HAP-1 (cell line): ENCODE measurements at regions not wholly inside any gene's neighbourhood (a gene's known extent, or its start where the extent isn't known, plus 50 kb on each side); places are given as distances from the start of the nearest gene placed in this dataset.

Experiments
- DNase-seq, 2 experiments: peaks; one replicate each; pipeline ENCODE4 v3.0.0-alpha.2; 2016 to 2020; ENCODE audit warnings: low spot score in 2 of 2
- H3K27me3 ChIP-seq: fragments of 250-450 bp; sonication (Bioruptor Pico); 2 replicates; pipeline ENCODE4 v1.5.1; 2020; ENCODE audit warnings: low read depth, mild to moderate bottlenecking, moderate library complexity
- H3K36me3 ChIP-seq: fragments of 250-450 bp; sonication (Bioruptor Pico); replicated peaks from 2 replicates; pipeline ENCODE4 v1.5.1; 2020; ENCODE audit warnings: mild to moderate bottlenecking
- H3K4me1 ChIP-seq: fragments of 250-450 bp; sonication (Bioruptor Pico); 2 replicates; pipeline ENCODE4 v1.5.1; 2020; ENCODE audit warnings: mild to moderate bottlenecking
- H3K4me3 ChIP-seq: fragments of 250-450 bp; sonication (Bioruptor Pico); 2 replicates; pipeline ENCODE4 v1.5.1; 2020; ENCODE audit warnings: mild to moderate bottlenecking, moderate library complexity
- H3K9me3 ChIP-seq: fragments of 250-450 bp; sonication (Bioruptor Pico); 2 replicates; pipeline ENCODE4 v1.5.1; 2020; ENCODE audit warnings: mild to moderate bottlenecking, moderate library complexity
- in situ Hi-C: fragments of 300-500 bp; cut with MboI; formaldehyde crosslinking; loops from 3 replicates; pipeline ENCODE4 v1.14.3; 2020; ENCODE audit warnings: low sequenced_read_pairs, inconsistent platforms, mixed read lengths

- H3K9me3 ChIP-seq, result no peaks in the 10 kb centered on the region
- H3K4me1 ChIP-seq, result peaks cover 2% of the 10 kb centered on the region
- no peaks in the 10 kb centered on the region for H3K36me3 ChIP-seq
- in situ Hi-C loops, result no loop called here
- no peak overlapping the region for H3K4me3 ChIP-seq
- no peak for DNase-seq
- H3K27me3 ChIP-seq, result no peaks in the 10 kb centered on the region
Measured at GRCh38 chr20:53878262-53879047, 191.9 kb downstream of the BCAS1 start.

DNA sequence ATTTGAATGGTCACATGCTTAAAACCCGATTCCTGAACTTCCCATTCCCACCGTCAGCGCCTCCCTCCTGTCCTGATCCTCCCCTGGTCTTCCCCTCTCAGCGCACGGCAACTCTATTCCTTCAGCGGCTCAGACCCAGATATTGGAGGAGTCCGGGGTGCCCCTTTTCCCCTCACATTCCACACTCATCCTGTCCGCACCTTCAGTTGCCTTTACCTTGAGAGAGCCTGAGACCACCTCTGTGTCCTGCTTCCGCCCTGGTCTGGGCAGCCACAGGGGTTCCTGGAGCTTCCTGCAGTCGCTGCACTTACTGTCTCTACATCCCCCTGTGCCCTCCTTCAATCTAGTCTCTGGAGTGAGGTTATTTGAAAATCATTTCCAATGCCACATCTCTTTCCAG lies 193.4 kb downstream of the BCAS1 start:
- in situ Hi-C loops, result no loop called here
- no peak for DNase-seq
- peaks cover 10% of the 10 kb centered on the region for H3K4me1 ChIP-seq

DNA sequence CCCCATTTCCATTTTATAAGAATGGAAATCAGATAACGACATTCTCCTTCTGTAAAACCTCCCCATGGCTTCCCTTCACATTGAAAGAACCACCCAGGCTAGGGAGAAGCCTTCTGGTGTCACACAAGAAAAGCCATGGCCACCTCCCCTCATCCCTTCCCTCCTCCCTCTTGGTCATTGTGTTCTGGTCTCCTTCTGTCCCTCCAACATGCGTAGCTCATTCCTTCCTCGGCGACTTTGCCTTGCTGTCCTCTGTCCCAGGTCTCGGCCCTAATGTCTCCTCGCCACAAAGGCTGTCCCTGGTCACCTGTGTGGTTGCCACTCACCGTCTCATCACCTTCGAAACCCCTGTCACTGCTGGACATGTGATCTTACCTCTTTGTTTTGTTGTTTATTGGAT lies 193.9 kb downstream of the BCAS1 start:
- Histone ChIP-seq H3K36me3 (no peaks in the 10 kb centered on the region), H3K9me3 (no peaks in the 10 kb centered on the region), H3K4me1 (peaks cover 15% of the 10 kb centered on the region), H3K4me3 (no peak overlapping the region), H3K27me3 (no peaks in the 10 kb centered on the region)
- in situ Hi-C loops, result no loop called here
- no peak for DNase-seq

More for the DNA sequence above, 193.4 kb downstream of the BCAS1 start:
- no peaks in the 10 kb centered on the region for H3K9me3 ChIP-seq
- no peaks in the 10 kb centered on the region for H3K36me3 ChIP-seq
- H3K4me3 ChIP-seq, result no peak overlapping the region
- no peaks in the 10 kb centered on the region for H3K27me3 ChIP-seq

DNA sequence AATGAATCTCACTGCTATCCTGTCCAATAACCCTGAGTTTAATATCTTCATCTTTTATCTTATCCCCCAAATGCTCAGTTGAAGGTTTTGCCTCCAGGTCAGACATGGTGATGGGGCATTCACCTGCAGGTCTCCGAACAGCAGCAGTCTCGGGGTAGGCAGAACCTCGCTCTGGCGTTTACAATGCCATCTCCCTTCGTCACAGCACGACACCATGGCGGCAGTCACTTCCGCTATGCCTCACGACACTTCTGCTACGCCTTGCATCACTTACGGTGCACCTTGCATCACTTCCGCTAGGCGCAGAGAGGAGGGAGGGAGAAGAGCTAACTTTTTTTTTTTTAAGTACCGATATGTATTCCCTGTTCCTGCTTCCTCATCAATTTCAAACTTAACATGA lies 194.9 kb downstream of the BCAS1 start:
- H3K9me3 ChIP-seq, result no peaks in the 10 kb centered on the region
- peaks cover 23% of the 10 kb centered on the region for H3K4me1 ChIP-seq
- no peaks in the 10 kb centered on the region for H3K27me3 ChIP-seq
- H3K36me3 ChIP-seq, result no peaks in the 10 kb centered on the region
- no peak overlapping the region for H3K4me3 ChIP-seq
- in situ Hi-C loops, result no loop called here
- no peak for DNase-seq

- Histone ChIP-seq H3K4me3 (no peak overlapping the region), H3K4me1 (peaks cover 31% of the 10 kb centered on the region), H3K9me3 (no peaks in the 10 kb centered on the region), H3K27me3 (no peaks in the 10 kb centered on the region), H3K36me3 (no peaks in the 10 kb centered on the region)
- in situ Hi-C loops, result no loop called here
- no peak for DNase-seq
Measured at GRCh38 chr20:53874706-53875105, 195.7 kb downstream of the BCAS1 start.

DNA sequence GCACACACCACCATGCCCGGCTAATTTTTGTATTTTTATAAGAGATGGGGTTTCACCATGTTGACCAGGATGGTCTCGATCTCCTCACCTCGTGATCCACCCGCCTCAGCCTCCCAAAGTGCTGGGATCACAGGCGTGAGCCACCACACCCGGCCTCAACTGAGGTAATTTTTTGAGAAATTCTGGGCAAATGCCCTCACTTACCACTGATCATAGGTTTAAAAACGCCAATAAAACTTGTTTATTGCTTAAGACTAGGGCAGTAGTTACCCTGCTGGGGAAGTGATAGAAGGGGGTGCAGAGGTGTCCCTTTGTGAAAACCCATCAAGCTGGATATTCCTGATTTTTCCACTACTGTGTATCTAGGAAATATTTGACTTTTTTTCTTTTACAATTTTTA lies 196.3 kb downstream of the BCAS1 start:
- H3K4me1 ChIP-seq, result peaks cover 34% of the 10 kb centered on the region
- in situ Hi-C loops, result no loop called here
- no peaks in the 10 kb centered on the region for H3K27me3 ChIP-seq
- no peak overlapping the region for H3K4me3 ChIP-seq
- no peaks in the 10 kb centered on the region for H3K36me3 ChIP-seq
- no peak for DNase-seq
- no peaks in the 10 kb centered on the region for H3K9me3 ChIP-seq

DNA sequence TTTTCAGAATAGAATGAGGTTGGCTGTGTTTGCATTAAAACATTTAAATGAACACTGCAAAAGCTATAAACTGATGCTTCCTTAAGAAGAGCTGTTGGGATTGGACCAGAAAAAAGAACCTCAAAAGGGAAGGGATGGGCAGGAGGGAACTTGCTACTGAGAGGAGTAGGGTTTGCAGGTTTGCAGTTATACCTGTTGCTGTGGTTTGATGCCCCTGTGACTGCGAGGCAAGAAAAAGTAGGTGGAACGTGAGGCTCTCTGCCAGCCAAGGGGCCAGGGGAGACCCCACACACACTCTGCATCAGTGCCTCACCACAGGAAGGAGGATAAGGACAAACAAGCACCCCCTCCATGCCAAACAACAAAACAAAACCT lies 197.2 kb downstream of the BCAS1 start:
- no peak for DNase-seq
- no peaks in the 10 kb centered on the region for H3K27me3 ChIP-seq
- H3K4me3 ChIP-seq, result no peak overlapping the region
- peaks cover 34% of the 10 kb centered on the region for H3K4me1 ChIP-seq
- in situ Hi-C loops, result no loop called here
- no peaks in the 10 kb centered on the region for H3K36me3 ChIP-seq
- H3K9me3 ChIP-seq, result no peaks in the 10 kb centered on the region

DNA sequence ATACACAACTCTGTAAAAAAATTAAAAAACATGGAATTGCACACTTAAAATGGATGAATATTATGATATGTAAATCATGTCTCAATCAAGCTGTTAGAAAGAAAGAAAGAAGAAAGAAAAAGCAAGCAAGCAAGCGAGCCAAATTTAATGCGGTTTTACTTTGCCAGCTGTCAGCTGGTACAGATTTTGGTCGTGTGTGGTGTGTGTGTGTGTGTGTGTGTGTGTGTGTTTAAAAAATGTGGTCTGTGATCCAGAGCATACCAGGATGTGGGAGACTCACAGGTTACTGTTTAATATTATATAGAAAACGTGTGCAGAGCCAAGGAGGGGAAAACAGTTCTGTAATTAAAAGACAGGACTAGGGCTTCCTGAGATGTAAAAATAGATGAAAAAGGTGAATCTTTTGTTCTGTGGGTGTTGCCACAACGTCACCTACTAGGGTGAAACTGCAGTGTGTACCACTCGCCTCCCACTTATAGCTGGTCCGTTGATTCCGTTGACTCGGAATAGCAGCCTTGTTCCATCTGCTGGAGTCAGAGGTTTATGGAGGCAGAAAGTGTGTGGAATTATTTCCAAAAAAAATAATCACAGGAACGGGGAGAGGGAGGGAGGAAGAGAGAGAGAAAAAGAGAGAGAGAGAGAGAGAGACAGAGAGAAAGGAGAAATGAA lies 197.7 kb downstream of the BCAS1 start:
- no peaks in the 10 kb centered on the region for H3K36me3 ChIP-seq
- no peak for DNase-seq
- H3K9me3 ChIP-seq, result no peaks in the 10 kb centered on the region
- no peak overlapping the region for H3K4me3 ChIP-seq
- H3K27me3 ChIP-seq, result no peaks in the 10 kb centered on the region
- H3K4me1 ChIP-seq, result peaks cover 38% of the 10 kb centered on the region
- in situ Hi-C loops, result no loop called here

GRCh38 chr20:53872081-53872541 lies 198.3 kb downstream of the BCAS1 start:
- in situ Hi-C loops, result no loop called here
- no peak overlapping the region for H3K4me3 ChIP-seq
- no peaks in the 10 kb centered on the region for H3K36me3 ChIP-seq
- peak in 1 of 2 experiments; percentile 57 for DNase-seq
- H3K4me1 ChIP-seq, result peaks cover 38% of the 10 kb centered on the region
- no peaks in the 10 kb centered on the region for H3K27me3 ChIP-seq
- H3K9me3 ChIP-seq, result no peaks in the 10 kb centered on the region

DNA sequence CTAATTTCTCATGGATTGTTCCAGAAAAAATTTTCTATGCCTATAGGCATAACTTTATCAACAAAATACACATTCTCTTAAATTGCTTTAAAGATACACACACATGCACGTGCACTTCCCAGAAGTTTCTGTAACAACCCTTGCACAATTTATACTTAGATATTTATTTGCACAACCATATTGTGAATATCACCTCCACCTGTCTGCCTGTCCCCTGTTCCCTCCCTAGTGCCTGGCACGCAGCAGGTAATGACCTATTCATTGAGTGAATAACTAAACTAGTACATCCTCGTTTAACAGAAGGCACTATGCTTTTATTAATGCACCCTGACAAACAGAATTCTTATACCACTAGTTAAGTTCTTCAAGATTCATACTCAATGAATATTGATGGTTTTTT lies 198.9 kb downstream of the BCAS1 start:
- no peak overlapping the region for H3K4me3 ChIP-seq
- in situ Hi-C loops, result no loop called here
- H3K9me3 ChIP-seq, result no peaks in the 10 kb centered on the region
- H3K36me3 ChIP-seq, result no peaks in the 10 kb centered on the region
- H3K4me1 ChIP-seq, result peaks cover 43% of the 10 kb centered on the region
- no peak for DNase-seq
- no peaks in the 10 kb centered on the region for H3K27me3 ChIP-seq

- H3K27me3 ChIP-seq, result no peaks in the 10 kb centered on the region
- H3K36me3 ChIP-seq, result no peaks in the 10 kb centered on the region
- no peak for DNase-seq
- peaks cover 52% of the 10 kb centered on the region for H3K4me1 ChIP-seq
- no peaks in the 10 kb centered on the region for H3K9me3 ChIP-seq
- H3K4me3 ChIP-seq, result no peak overlapping the region
- in situ Hi-C loops, result no loop called here
Measured at GRCh38 chr20:53870426-53871315, 199.7 kb downstream of the BCAS1 start.

DNA sequence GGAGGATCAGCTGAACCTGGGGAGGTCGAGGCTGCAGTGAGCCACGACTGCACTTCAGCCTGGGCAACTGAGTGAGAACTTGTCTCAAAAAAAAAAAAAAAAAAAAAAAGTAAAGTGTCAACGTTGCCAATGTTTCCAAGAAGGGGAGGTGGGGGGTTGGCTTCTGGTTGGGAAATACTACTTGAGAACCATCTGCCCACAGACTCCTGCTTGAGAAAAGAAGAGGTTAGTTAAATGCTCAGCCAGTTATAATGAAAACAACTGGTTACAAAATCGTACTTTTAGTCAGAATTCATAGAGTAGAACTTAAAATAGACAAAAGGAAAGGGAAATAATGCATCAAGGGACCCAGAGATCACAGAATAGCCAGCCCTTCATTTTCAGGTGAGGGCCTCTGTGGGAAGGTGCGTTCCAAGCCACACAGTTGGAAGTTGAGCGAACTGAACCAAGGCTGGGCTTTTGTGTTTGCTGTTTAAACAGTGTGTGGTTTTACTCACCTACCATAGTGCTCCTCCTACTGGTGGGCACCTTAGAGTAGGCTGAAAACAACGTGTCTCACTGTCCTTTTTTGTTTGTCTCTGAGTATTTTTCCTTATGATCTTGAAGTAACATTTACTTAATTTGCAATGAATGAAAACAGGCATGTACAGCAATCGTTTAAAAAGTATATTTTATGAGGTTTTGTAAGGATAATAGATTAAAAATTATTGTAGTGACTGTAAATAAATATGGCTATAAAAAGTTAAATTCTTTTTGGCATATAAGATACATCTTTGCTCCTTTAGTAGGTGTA lies 200.7 kb downstream of the BCAS1 start:
- peak; percentile 81 to 82 for DNase-seq
- H3K27me3 ChIP-seq, result no peaks in the 10 kb centered on the region
- H3K36me3 ChIP-seq, result no peaks in the 10 kb centered on the region
- peaks cover 62% of the 10 kb centered on the region for H3K4me1 ChIP-seq
- in situ Hi-C loops, result no loop called here
- no peaks in the 10 kb centered on the region for H3K9me3 ChIP-seq
- H3K4me3 ChIP-seq, result no peak overlapping the region

GRCh38 chr20:53867741-53868351 lies 202.5 kb downstream of the BCAS1 start:
- no peaks in the 10 kb centered on the region for H3K9me3 ChIP-seq
- no peaks in the 10 kb centered on the region for H3K27me3 ChIP-seq
- no peaks in the 10 kb centered on the region for H3K36me3 ChIP-seq
- H3K4me3 ChIP-seq, result no peak overlapping the region
- DNase-seq, result peak in 1 of 2 experiments; percentile 71
- H3K4me1 ChIP-seq, result peaks cover 74% of the 10 kb centered on the region
- in situ Hi-C loops, result no loop called here
